HCT116 (cell line): ENCODE measurements at regions not wholly inside any gene's neighbourhood (a gene's known extent, or its start where the extent isn't known, plus 50 kb on each side); places are given as distances from the start of the nearest gene placed in this dataset.

Experiments used
- ATAC-seq: fragments of 200-7000 bp; cut with Tn5 transposase; 2 replicates; pipeline ENCODE4 v1.9.1; 2020; ENCODE audit warnings: mild to moderate bottlenecking, moderate library complexity
- BruUV-seq: library from RNA; stranded (reverse); fragments of 400-500 nt; replicated peaks from 2 replicates; lab custom pipeline; 2021; lab: Mats Ljungman, UMichigan
- CTCF ChIA-PET: fragments of 300-600 bp; sonication (Branson Sonifier 250); formaldehyde crosslinking; loops from one replicate; lab custom pipeline; 2021; ENCODE audit warnings: antibody characterized with exemption; lab: Charles Lee
- POLR2A ChIA-PET: fragments of 300-600, 350-600 bp; sonication (Branson Sonifier 250); formaldehyde crosslinking; loops from one replicate; lab custom pipeline; 2021; ENCODE audit warnings: antibody characterized with exemption; lab: Charles Lee
- RAD21 ChIA-PET, 2 experiments: fragments of 300-600 bp; sonication (Branson Sonifier 250); formaldehyde crosslinking; loops; one replicate each; lab custom pipeline; 2023; ENCODE audit warnings: low total read pairs in 2 of 2; ENCODE audit not compliant: uncharacterized antibody in 2 of 2, unreplicated experiment in 2 of 2, low non-redundant PET in 1 of 2; lab: Charles Lee
- DNase-seq: peaks from one replicate; pipeline ENCODE4 v3.0.0-alpha.2; 2010; ENCODE audit warnings: low read depth, low spot score
- H2AFZ ChIP-seq: fragments of 200-600 bp; shearing (Covaris generic), sonication (generic); 2 replicates; pipeline ENCODE4 v1.6.1; 2017; ENCODE audit warnings: low read depth, mixed run types, mixed read lengths, antibody characterized with exemption, low read length; ENCODE audit not compliant: poor library complexity, severe bottlenecking
- H3K27ac ChIP-seq: 2 replicates; pipeline ENCODE4 v1.5.1; 2012; ENCODE audit warnings: low read depth, low read length
- H3K27me3 ChIP-seq: fragments of 200-600 bp; sonication (generic); 2 replicates; pipeline ENCODE4 v1.6.1; 2016; ENCODE audit warnings: mixed run types, low read length, mixed read lengths; ENCODE audit not compliant: insufficient read depth
- H3K36me3 ChIP-seq, 2 experiments: fragments of 200-500 bp in 1 of 2; fragments of 200-600 bp in 1 of 2; sonication (Bioruptor generic) in 1 of 2; sonication (generic) in 1 of 2; 2 replicates each; pipeline versions ENCODE4 v1.5.1 to v1.6.1; 2014 to 2016; ENCODE audit warnings: low read length in 2 of 2, inconsistent platforms in 1 of 2, mixed read lengths in 1 of 2, mixed run types in 1 of 2; ENCODE audit not compliant: insufficient read depth in 2 of 2, control insufficient read depth in 1 of 2
- H3K4me1 ChIP-seq, 2 experiments: fragments of 200-600 bp in 1 of 2; sonication (generic) in 1 of 2; 2 replicates each; pipeline versions ENCODE4 v1.5.1 to v1.6.1; 2012 to 2017; ENCODE audit warnings: low read length in 2 of 2, inconsistent platforms in 1 of 2, mild to moderate bottlenecking in 1 of 2, mixed read lengths in 1 of 2, mixed run types in 1 of 2, moderate library complexity in 1 of 2; ENCODE audit not compliant: insufficient read depth in 2 of 2, control insufficient read depth in 1 of 2
- H3K4me2 ChIP-seq: fragments of 200-600 bp; sonication (generic); 2 replicates; pipeline ENCODE4 v1.6.1; 2017; ENCODE audit warnings: mixed run types, low read length, mixed read lengths
- H3K4me3 ChIP-seq, 2 experiments: fragments of 200-600 bp in 1 of 2; sonication (generic) in 1 of 2; replicated peaks in 1 of 2; 2 replicates each; pipeline ENCODE4 v1.5.1; 2011 to 2016; ENCODE audit warnings: low read length in 2 of 2, control low read depth in 1 of 2, low read depth in 1 of 2, mild to moderate bottlenecking in 1 of 2, mixed read lengths in 1 of 2, mixed run types in 1 of 2
- H3K79me2 ChIP-seq: fragments of 200-600 bp; sonication (generic); 2 replicates; pipeline ENCODE4 v1.6.1; 2017; ENCODE audit warnings: mild to moderate bottlenecking, mixed run types, low read length, moderate library complexity, mixed read lengths; ENCODE audit not compliant: insufficient read depth
- H3K9ac ChIP-seq: fragments of 200-600 bp; sonication (generic); 2 replicates; pipeline ENCODE4 v1.6.1; 2016; ENCODE audit warnings: low read length, mixed read lengths
- H3K9me2 ChIP-seq: fragments of 200-600 bp; sonication (generic), shearing (Covaris generic); 2 replicates; pipeline ENCODE4 v1.6.1; 2017; ENCODE audit warnings: mixed run types, mild to moderate bottlenecking, moderate library complexity; ENCODE audit not compliant: insufficient read depth
- H3K9me3 ChIP-seq, 2 experiments: fragments of 200-500 bp in 1 of 2; fragments of 200-600 bp in 1 of 2; sonication (Bioruptor generic) in 1 of 2; sonication (generic) in 1 of 2; 2 replicates each; pipeline ENCODE4 v1.6.1; 2014 to 2017; ENCODE audit warnings: low read length in 2 of 2, mixed read lengths in 2 of 2, inconsistent platforms in 1 of 2, low read depth in 1 of 2, mild to moderate bottlenecking in 1 of 2, mixed run types in 1 of 2, moderate library complexity in 1 of 2; ENCODE audit not compliant: control insufficient read depth in 1 of 2, insufficient read depth in 1 of 2
- H4K20me1 ChIP-seq: fragments of 200-600 bp; sonication (generic), shearing (Covaris generic); 2 replicates; pipeline ENCODE4 v1.6.1; 2017; ENCODE audit warnings: mixed run types, mild to moderate bottlenecking, moderate library complexity; ENCODE audit not compliant: insufficient read depth
- ATF3 ChIP-seq: IDR thresholded peaks from 2 replicates; pipeline ENCODE4 v1.6.1; 2012
- CBX3 ChIP-seq: IDR thresholded peaks from 2 replicates; pipeline ENCODE4 v1.6.1; 2012; ENCODE audit warnings: low read depth
- CTCF ChIP-seq, 3 experiments: fragments of 200-600 bp in 1 of 3; sonication (generic) in 1 of 3; IDR thresholded peaks in 2 of 3; conservative IDR thresholded peaks in 1 of 3; 2 replicates each; pipeline ENCODE4 v1.5.1; 2012 to 2017; ENCODE audit warnings: low read depth in 2 of 3, low read length in 2 of 3, antibody characterized with exemption in 1 of 3, borderline replicate concordance in 1 of 3, control low read depth in 1 of 3, mild to moderate bottlenecking in 1 of 3, mixed read lengths in 1 of 3, mixed run types in 1 of 3, moderate library complexity in 1 of 3; ENCODE audit not compliant: insufficient read depth in 1 of 3
- EGR1 ChIP-seq: IDR thresholded peaks from 2 replicates; pipeline ENCODE4 v1.6.1; 2012; ENCODE audit warnings: low read depth
- ELF1 ChIP-seq: IDR thresholded peaks from 2 replicates; pipeline ENCODE4 v1.6.1; 2012; ENCODE audit warnings: low read depth, borderline replicate concordance
- EZH2 ChIP-seq: fragments of 200-600 bp; sonication (generic); IDR thresholded peaks from 2 replicates; pipeline ENCODE4 v1.6.1; 2017; ENCODE audit warnings: antibody characterized with exemption, mixed run types
- EZH2phosphoT487 ChIP-seq: fragments of 200-600 bp; IDR thresholded peaks from 2 replicates; pipeline ENCODE4 v1.6.1; 2018; ENCODE audit warnings: antibody characterized with exemption, borderline replicate concordance
- MAX ChIP-seq: IDR thresholded peaks from 2 replicates; pipeline ENCODE4 v1.6.1; 2012
- POLR2A ChIP-seq: IDR thresholded peaks from 2 replicates; pipeline ENCODE4 v1.7.0; 2011; ENCODE audit warnings: borderline replicate concordance; ENCODE audit not compliant: insufficient read depth, insufficient read length; ENCODE audit errors: extremely low read depth
- POLR2AphosphoS5 ChIP-seq: IDR thresholded peaks from 2 replicates; pipeline ENCODE4 v1.6.1; 2011; ENCODE audit warnings: mild to moderate bottlenecking, low read depth, low read length, moderate library complexity
- RAD21 ChIP-seq: IDR thresholded peaks from 2 replicates; pipeline ENCODE4 v1.6.1; 2012; ENCODE audit warnings: low read depth, mild to moderate bottlenecking
- REST ChIP-seq: IDR thresholded peaks from 2 replicates; pipeline ENCODE4 v1.6.1; 2012; ENCODE audit warnings: low read depth
- SIN3A ChIP-seq: IDR thresholded peaks from 2 replicates; pipeline ENCODE4 v1.6.1; 2012; ENCODE audit warnings: low read depth
- SP1 ChIP-seq: IDR thresholded peaks from 2 replicates; pipeline ENCODE4 v1.6.1; 2012; ENCODE audit warnings: low read depth
- TCF7L2 ChIP-seq: IDR thresholded peaks from 2 replicates; pipeline ENCODE4 v1.7.0; 2011; ENCODE audit warnings: borderline replicate concordance, inconsistent platforms; ENCODE audit not compliant: insufficient read depth, insufficient read length; ENCODE audit errors: extremely low read depth
- ZBTB33 ChIP-seq: IDR thresholded peaks from 2 replicates; pipeline ENCODE4 v1.6.1; 2011; ENCODE audit warnings: mild to moderate bottlenecking, low read length, moderate library complexity; ENCODE audit not compliant: insufficient replicate concordance; ENCODE audit errors: extremely low read depth
- ZFX ChIP-seq: fragments of 450-650 bp; IDR thresholded peaks from 2 replicates; pipeline ENCODE4 v1.6.1; 2017
- ZNF274 ChIP-seq: fragments of 200-500 bp; sonication (Bioruptor generic); IDR thresholded peaks from 2 replicates; pipeline ENCODE4 v1.6.1; 2014; ENCODE audit warnings: mild to moderate bottlenecking, low read depth, low read length, inconsistent platforms
- intact Hi-C: fragments of 100-400 bp; cut with micrococcal nuclease; formaldehyde crosslinking; loops from 2 replicates; pipeline ENCODE4 v1.10.0; 2022

- Histone ChIP-seq H3K4me2 (no peak overlapping the region), H3K27me3 (0 out of 2 replicates have a peak, but pooled peaks cover 4% of the 10 kb centered on the region), H3K4me3 (no peak overlapping the region), H3K9me2 (no peaks in the 10 kb centered on the region), H2AFZ (no peak overlapping the region), H3K79me2 (no peaks in the 10 kb centered on the region), H4K20me1 (no peaks in the 10 kb centered on the region), H3K27ac (no peak overlapping the region), H3K9ac (no peak overlapping the region), H3K36me3 (no peaks in the 10 kb centered on the region), H3K9me3 (no peaks in the 10 kb centered on the region), H3K4me1 (no peaks in the 10 kb centered on the region)
- TF ChIP-seq ATF3 (no peak), CBX3 (no peak), SIN3A (no peak), TCF7L2 (no peak), EGR1 (no peak), EZH2 (no peak), RAD21 (no peak), MAX (no peak), ZNF274 (no peak), REST (no peak), SP1 (no peak), POLR2A (no peak), POLR2AphosphoS5 (no peak), ZBTB33 (no peak), EZH2phosphoT487 (no peak), ELF1 (no peak), ZFX (no peak), CTCF (IDR thresholded peaks at IDR 0.05 in 2 of 3, conservative IDR thresholded peaks at IDR 0.05 in 1 of 3; ENCODE audit: borderline replicate concordance in 1 of 3, insufficient read depth in 1 of 3, low read depth in 2 of 3, low read length in 2 of 3) (no peak)
- ATAC-seq, result no peak
- no peak for DNase-seq
- CTCF ChIA-PET, result no interaction called here
- RAD21 ChIA-PET, result no interaction called here
- POLR2A ChIA-PET, result no interaction called here
- BruUV-seq, result no TSS peak
- intact Hi-C loops, result no loop called here
Measured at GRCh38 chr10:131701131-131701947, 199.5 kb upstream of the PPP2R2D start.
